ENCODE measurements at regions not wholly inside any gene's neighbourhood (a gene's known extent, or its start where the extent isn't known, plus 50 kb on each side); places are given as distances from the start of the nearest gene placed in this dataset.
"Not testable (repeated sequence)": the region's sequence is repeated elsewhere in the genome, so short reads cannot be mapped to it uniquely, and the experiment has no call there.

DNA sequence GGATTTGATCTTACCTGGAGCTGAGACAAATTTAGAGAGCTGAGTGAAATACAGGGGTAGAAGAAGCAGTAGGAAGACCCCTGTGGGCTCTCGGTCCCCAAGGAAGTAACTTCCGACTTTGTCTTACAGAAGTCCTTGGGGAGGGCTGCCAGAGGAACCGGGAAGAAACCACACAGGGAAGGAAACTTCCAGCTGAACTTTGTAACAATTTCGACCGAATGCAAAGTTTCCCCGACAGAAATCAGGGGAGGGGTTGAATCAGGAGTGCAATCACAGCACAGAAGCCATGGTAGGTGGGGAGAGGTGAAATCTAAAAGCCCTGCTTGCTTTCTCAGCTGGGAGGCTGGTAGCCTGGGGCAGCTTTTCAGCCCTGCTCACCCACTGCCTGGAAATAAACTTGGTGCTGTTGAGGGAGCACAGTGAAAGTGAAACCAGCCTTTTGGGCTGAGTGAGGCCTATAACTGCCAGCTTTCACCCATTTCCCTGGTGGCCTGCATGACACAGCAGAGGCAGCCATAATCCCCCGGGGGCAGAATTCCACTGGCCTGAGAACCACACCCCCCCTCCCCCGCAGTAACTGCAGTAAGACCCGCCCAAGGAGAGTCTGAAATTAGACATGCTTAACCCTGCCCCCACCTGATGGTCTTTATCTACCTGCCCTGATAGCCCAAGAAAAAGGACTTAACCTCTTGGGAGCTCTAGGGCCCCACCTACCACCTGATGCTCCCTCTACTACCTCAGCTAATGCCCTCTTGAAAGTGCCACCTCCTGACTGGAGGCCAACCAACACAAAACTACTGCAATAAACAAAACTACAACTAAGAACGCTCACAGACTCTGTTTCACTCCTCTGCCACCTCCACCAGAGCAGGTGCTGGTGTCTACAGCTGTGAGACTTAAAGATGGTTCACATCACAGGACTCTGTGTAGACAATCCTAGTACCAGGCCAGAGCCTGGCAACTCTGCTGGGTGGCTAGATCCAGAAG, 248.2 kb downstream of the PARM1 start:
- DNase-seq = no peak

DNA sequence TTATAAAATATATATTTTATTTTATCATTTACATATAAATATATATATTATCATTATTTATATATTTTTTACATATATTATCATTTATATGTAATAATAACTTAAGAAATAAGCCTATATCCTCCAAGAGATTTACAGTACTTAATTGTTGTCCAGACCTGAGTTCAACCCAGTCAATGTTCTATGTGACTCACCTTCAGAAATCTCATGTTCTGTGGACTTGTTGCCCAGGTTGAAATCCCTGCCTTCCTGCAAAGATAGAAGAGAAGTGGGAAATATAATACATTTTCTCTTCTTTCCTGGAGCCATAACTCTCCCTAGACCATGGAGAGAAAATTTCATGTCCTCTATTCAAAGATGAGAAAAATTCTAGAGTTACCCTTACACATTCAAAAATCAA, 247.3 kb downstream of the PARM1 start:
- DNase-seq = no peak

DNA sequence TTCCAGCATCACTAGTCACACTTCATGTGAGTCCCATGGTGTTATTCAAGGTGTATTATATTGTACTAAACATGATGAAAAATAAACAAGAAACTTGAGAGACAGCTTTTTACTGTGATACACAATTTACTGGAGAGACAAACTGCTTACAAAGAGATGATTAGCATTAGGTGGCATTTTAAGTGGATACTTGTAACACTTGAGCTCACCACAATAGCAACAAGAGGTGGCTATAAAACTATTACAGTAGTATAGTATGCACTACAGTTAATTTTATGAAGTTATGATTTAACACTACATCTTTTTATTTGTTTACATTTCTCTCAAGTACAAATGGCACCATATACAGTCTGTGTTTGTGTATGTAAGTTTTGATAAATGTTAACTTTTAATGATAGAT, 246.6 kb downstream of the PARM1 start:
- DNase-seq = no peak

DNA sequence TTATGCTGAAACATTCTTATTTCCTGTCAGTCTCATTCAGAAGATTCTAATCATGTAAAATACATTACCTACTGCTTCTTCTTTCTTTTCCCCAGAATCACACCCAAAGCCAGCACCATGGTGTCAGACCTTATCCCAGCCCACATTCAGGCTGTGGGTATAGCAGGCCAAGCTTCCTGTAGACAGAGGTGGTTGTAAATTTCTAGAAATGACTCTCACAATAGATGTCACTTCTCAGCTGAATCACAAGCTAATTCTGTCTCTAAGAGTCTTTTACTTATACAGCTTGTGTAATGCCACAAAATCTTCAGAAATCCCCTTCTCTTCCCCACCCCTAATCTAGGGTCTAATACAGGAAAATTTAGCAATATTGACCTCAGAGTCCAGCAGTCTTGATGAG, 239.6 kb downstream of the PARM1 start:
- no peak for DNase-seq

- no peak for DNase-seq
Observed at GRCh38 chr4:75169427-75169826, 236.5 kb downstream of the PARM1 start.

DNA sequence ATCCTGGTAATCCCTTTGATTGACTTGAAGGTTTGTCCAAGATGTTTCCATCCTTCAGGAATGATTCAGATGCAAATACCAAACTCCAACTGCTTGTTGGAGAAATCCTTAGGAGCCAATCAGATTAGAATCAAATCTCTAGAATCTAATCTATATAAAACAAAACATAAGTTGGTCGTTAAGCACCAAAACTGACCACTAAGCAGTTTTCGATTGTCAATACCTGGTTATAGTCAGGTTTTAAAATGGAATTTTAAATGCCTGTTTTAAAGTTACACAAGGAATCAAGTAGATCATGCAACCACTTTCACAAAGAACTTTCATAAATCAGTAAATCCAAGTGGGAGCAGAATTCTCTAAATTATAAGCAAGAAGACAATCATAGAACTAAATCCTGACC, 236.1 kb downstream of the PARM1 start:
- no peak for DNase-seq

- DNase-seq = no peak
Observed at GRCh38 chr4:75168548-75168947, 235.6 kb downstream of the PARM1 start.

GRCh38 chr4:75165100-75165499, 232.2 kb downstream of the PARM1 start:
- DNase-seq = not testable (repeated sequence)

- DNase-seq = no peak
Observed at GRCh38 chr4:75158451-75158850, 225.5 kb downstream of the PARM1 start.

- no peak for DNase-seq
Observed at GRCh38 chr4:75154994-75155393, 222.1 kb downstream of the PARM1 start.

- DNase-seq = no peak
Observed at GRCh38 chr4:75146223-75146622, 213.3 kb downstream of the PARM1 start.

DNA sequence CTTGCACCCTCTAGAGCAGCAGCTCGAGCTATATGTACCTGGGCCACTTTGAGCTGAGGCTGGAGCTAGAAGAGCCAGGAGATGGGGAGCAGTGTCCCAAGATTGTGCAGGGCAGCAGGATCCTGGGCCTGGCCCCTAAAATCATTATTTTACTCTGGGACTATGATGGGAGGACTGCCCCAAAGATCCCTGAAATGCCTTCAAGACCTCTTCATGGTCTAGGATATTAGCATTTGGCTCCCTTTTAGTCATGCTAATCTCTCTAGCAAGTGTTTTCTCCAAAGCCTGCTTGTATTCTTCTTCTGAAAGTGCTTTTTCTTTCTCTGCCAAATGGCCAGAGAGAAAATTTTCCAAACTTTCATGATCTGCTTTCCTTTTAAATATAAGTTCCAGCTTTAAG, 211.6 kb downstream of the PARM1 start:
- no peak for DNase-seq

- no peak for DNase-seq
Observed at GRCh38 chr4:75142850-75143249, 209.9 kb downstream of the PARM1 start.

DNA sequence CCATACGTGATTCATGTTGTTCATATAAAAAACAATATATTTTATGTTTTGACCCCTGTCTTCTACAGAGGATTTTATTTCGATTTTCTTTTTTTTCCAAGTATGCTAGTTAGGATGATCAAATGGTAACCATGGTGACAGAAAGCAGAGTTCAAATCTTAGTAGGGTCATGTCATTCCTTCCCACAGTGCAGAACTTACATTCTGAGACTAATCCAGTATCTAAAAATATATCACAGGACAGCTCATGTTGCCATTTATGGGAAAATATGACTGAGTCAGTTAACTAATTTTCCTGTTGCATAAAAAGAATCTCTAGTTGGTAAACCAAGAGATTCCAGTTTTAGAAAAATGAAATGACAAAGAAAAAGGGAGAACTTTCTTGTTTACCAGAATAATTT, 209.5 kb downstream of the PARM1 start:
- no peak for DNase-seq

DNA sequence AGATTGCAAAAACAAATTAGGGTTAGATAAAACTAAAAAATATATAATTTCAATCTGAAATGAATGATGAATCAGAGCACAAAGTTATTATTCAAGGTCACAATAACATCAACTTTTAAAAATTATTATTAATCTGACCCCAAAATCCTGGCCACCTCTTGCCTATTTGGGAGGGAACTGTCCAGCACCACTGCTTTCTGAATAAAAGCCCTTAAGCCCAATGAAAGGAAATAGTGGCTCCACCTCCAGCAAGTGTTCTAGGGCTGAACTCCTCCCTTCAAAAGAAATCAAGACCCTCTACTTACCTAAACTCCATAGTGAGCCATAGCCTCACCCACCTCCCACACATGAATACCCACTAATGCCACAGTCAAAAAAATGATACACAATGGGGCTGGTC, 208.2 kb downstream of the PARM1 start:
- DNase-seq = no peak

GRCh38 chr4:75137302-75137701, 204.4 kb downstream of the PARM1 start:
- no peak for DNase-seq

- no peak for DNase-seq
Observed at GRCh38 chr4:75135068-75135825, 202.3 kb downstream of the PARM1 start.

DNA sequence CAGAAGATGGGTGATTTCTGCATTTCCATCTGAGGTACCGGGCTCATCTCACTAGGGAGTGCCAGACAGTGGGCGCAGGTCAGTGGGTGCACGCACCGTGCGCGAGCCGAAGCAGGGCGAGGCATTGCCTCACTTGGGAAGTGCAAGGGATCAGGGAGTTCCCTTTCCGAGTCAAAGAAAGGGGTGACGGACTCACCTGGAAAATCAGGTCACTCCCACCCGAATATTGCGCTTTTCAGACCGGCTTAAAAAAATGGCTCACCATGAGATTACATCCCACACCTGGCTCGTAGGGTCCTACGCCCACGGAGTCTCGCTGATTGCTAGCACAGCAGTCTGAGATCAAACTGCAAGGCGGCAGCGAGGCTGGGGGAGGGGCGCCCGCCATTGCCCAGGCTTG, 194.0 kb downstream of the PARM1 start:
- not testable (repeated sequence) for DNase-seq

DNA sequence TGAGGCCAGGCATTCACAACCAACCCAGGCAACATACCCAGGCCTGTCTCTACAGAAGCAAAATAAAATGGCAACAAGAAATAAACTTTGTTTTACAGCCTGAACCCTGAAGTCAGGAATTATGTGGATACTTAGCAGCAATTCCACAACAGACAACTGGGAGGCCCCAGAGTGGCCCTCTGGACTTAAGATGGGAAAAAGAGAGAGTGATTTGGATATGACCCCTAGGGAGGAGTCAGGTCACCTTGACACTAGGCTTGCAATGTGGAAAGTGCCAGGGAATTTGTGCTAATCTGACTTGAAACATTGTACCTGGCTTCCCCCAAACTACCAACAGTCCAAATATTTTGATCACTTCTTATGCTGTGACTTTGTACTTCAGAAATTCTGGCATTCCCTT, 193.1 kb downstream of the PARM1 start:
- no peak for DNase-seq

DNA sequence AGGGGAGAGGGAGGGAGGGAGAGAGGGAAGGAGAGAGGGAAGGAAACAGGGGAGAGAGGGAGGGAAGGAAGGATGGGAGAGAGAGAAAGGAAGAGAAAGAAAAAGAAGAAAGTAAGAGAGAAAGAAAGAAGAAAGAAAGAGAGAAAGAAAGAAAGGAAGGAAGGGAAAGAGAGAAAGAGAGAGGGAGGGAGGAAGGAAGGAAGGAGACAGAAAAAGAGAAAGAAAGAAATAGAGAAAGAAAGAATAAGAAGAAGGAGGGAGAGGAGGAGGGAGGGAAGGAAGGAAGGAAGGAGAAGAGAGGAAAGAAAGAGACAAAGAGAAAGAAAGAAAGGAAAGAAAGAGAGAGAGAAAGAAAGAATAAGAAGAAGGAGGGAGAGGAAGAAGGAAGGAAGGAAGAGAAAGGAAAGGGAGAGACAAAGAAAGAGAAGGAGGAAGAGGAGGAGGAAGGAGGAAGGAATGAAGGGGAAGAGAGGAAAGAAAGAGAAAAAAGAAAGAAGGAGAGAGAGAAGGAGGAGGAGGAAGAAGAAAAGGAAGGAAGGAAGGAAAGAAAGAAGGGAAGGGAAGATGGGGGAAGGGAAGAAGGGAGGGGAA, 189.6 kb downstream of the PARM1 start:
- DNase-seq = no peak

DNA sequence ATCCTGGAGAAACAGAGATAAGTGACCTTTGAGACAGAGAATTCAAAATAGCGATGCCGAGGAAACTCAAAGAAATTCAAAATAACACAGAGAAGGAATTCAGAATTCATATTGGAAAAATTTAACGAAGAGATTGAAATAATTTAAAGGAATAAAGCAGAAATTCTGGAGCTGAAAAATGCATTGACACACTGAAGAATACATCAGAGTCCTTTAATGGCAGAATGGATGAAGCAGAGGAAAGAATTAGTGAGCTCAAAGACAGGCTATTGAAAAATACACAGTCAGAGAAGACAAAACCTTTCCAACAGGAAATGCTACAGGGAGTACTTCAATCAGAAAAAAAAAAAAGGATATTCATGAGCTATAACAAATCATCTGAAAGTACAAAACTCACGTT, 185.8 kb downstream of the PARM1 start:
- DNase-seq = no peak

DNA sequence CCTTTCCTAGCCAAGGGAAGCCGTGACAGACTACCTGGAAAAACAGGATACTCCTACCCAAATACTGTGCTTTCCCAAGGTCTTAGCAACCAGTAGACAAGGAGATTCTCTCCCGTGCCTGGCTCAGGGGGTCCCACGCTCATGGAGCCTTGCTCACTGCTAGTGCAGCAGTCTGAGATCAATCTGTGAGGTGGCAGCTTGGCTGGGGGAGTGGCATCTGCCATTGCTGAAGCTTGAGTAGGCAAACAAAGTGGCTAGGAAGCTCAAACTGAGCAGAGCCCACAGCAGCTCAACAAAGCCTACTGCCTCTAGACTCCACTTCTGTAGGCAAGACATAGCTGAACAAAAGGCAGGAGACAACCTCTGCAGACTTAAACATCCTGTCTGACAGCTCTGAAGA, 177.1 kb downstream of the PARM1 start:
- DNase-seq = no peak

GRCh38 chr4:75107755-75108612, 175.1 kb downstream of the PARM1 start:
- no peak for DNase-seq
